ENCODE measurements at regions not wholly inside any gene's neighbourhood (a gene's known extent, or its start where the extent isn't known, plus 50 kb on each side); places are given as distances from the start of the nearest gene placed in this dataset.

- H4K20me1 ChIP-seq (ENCODE audit: insufficient read depth), result no peaks in the 10 kb centered on the region
- H3K4me2 ChIP-seq, result no peak overlapping the region
- H3K79me2 ChIP-seq (ENCODE audit: insufficient read depth, low read depth), result no peaks in the 10 kb centered on the region
- no peak for TF ChIP-seq CTCF (conservative IDR thresholded peaks at IDR 0.05; ENCODE audit: low read depth, low read length)
- H3K27me3 ChIP-seq (ENCODE audit: insufficient read depth, low read depth), result no peaks in the 10 kb centered on the region
- no peak overlapping the region for H2AFZ ChIP-seq (ENCODE audit: low read depth)
- no peaks in the 10 kb centered on the region for H3K4me1 ChIP-seq (ENCODE audit: low read depth, poor library complexity, severe bottlenecking)
- H3K27ac ChIP-seq, result no peak overlapping the region
- no peaks in the 10 kb centered on the region for H3K36me3 ChIP-seq (ENCODE audit: insufficient read depth)
- H3K4me3 ChIP-seq (IDR thresholded peaks at IDR 0.05; ENCODE audit: insufficient read depth, low read depth, low read length), result no peak overlapping the region
- H3K9ac ChIP-seq, result no peak overlapping the region
Observed at GRCh38 chr6:134684423-134684795, 265.5 kb downstream of the ALDH8A1 start.

GRCh38 chr6:134683783-134684422 is 266.0 kb downstream of the ALDH8A1 start:
- Histone ChIP-seq H4K20me1 (ENCODE audit: insufficient read depth) (no peaks in the 10 kb centered on the region), H3K27me3 (ENCODE audit: insufficient read depth, low read depth) (no peaks in the 10 kb centered on the region), H3K4me2 (no peak overlapping the region), H3K36me3 (ENCODE audit: insufficient read depth) (no peaks in the 10 kb centered on the region), H3K79me2 (ENCODE audit: insufficient read depth, low read depth) (no peaks in the 10 kb centered on the region), H3K27ac (no peak overlapping the region), H2AFZ (ENCODE audit: low read depth) (no peak overlapping the region), H3K4me3 (IDR thresholded peaks at IDR 0.05; ENCODE audit: insufficient read depth, low read depth, low read length) (no peak overlapping the region), H3K4me1 (ENCODE audit: low read depth, poor library complexity, severe bottlenecking) (no peaks in the 10 kb centered on the region), H3K9ac (no peak overlapping the region)
- TF ChIP-seq CTCF (conservative IDR thresholded peaks at IDR 0.05; ENCODE audit: low read depth, low read length), result no peak

DNA sequence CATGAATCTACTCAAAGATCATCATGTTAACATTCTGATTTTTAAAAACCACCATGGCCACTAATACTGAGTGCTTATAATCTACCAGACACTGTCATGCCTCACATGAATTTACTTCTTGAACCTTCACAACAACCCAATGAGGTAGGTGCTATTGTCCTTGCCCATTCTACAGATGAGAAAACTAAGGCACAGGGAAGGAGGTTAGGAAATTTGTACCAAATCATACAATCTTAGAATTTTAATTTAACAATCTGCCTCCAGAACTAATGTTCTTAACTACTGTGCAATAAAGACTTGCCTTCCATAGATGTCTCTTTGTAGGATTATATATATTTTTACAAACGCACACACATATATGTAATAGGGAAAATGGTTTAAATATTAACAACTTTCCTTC is 269.5 kb downstream of the ALDH8A1 start:
- TF ChIP-seq CTCF (conservative IDR thresholded peaks at IDR 0.05; ENCODE audit: low read depth, low read length), result no peak
- Histone ChIP-seq H3K4me3 (IDR thresholded peaks at IDR 0.05; ENCODE audit: insufficient read depth, low read depth, low read length) (no peak overlapping the region), H3K4me1 (ENCODE audit: low read depth, poor library complexity, severe bottlenecking) (no peaks in the 10 kb centered on the region), H3K4me2 (no peak overlapping the region), H3K9ac (no peak overlapping the region), H3K27ac (no peak overlapping the region), H3K79me2 (ENCODE audit: insufficient read depth, low read depth) (no peaks in the 10 kb centered on the region), H3K36me3 (ENCODE audit: insufficient read depth) (no peaks in the 10 kb centered on the region), H2AFZ (ENCODE audit: low read depth) (no peak overlapping the region), H4K20me1 (ENCODE audit: insufficient read depth) (no peaks in the 10 kb centered on the region), H3K27me3 (ENCODE audit: insufficient read depth, low read depth) (no peaks in the 10 kb centered on the region)

GRCh38 chr6:134680021-134680420 is 269.9 kb downstream of the ALDH8A1 start:
- no peak for TF ChIP-seq CTCF (conservative IDR thresholded peaks at IDR 0.05; ENCODE audit: low read depth, low read length)

More at GRCh38 chr6:134680021-134680420, 269.9 kb downstream of the ALDH8A1 start:
- Histone ChIP-seq H3K27ac (no peak overlapping the region), H4K20me1 (ENCODE audit: insufficient read depth) (no peaks in the 10 kb centered on the region), H3K4me3 (IDR thresholded peaks at IDR 0.05; ENCODE audit: insufficient read depth, low read depth, low read length) (no peak overlapping the region), H3K9ac (no peak overlapping the region), H3K27me3 (ENCODE audit: insufficient read depth, low read depth) (no peaks in the 10 kb centered on the region), H3K4me1 (ENCODE audit: low read depth, poor library complexity, severe bottlenecking) (no peaks in the 10 kb centered on the region), H3K36me3 (ENCODE audit: insufficient read depth) (no peaks in the 10 kb centered on the region), H3K79me2 (ENCODE audit: insufficient read depth, low read depth) (no peaks in the 10 kb centered on the region), H3K4me2 (no peak overlapping the region), H2AFZ (ENCODE audit: low read depth) (no peak overlapping the region)

All from KMS-11 (cell line).